Esophagus mucosa (tissue), 1 donor: ENCODE measurements at regions not wholly inside any gene's neighbourhood (a gene's known extent, or its start where the extent isn't known, plus 50 kb on each side); places are given as distances from the start of the nearest gene placed in this dataset.
"Not testable (repeated sequence)": the region's sequence is repeated elsewhere in the genome, so short reads cannot be mapped to it uniquely, and the experiment has no call there.

ENCODE experiments used
- ATAC-seq: fragments of 200-7000 bp; cut with Tn5 transposase; one replicate; pipeline ENCODE4 v1.9.1; 2020
- donor health status: DM: yes; HTN: yes; CAD: no.

DNA sequence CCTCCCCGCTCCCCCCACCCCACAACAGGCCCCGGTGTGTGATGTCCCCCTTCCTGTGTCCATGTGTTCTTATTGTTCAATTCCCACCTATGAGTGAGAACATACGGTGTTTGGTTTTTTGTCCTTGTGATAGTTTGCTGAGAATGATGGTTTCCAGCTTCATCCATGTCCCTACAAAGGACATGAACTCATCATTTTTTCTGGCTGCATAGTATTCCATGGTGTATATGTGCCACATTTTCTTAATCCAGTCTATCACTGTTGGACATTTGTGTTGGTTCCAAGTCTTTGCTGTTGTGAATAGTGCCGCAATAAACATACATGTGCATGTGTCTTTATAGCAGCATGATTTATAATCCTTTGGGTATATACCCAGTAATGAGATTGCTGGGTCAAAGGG, 104.3 kb downstream of the MTPN start:
- ATAC-seq: not testable (repeated sequence)

DNA sequence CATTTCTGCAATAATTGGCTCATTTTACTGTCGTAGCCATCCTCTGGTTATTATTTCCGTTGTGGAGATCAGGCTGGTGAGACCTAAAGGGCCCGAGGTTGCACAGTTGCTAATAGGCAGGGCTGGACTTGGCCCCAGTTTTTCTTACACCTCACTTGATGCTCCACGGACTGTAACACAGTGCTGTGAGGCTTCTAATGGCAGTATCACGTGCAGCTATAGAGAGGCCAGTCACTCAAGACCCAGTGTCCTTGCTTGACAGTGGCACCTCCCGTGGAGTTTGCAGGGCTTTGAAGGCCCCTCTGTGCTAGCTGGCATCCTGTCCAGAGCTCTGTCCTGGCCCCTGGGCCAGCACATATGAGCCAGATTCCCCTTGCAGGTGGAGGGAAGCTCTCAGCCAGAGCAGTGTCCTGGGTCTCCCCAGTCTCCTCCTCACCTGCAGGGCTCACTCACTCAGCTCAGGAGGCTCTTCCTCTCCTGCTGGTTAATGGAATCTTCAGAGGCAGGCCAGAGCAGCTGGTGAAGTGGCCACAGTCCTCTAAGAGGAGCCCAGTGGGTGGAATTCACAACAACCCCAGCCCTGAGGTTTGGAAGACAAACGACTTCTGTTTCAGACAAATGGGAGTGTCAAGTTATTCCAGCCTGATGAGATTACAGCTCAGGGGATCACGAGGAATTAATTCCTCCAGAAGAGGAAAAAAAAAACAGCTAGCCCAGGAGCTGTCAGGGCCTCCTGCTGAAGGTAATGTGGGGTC, 114.2 kb upstream of the FAM180A start:
- peak; percentile 40 for ATAC-seq

DNA sequence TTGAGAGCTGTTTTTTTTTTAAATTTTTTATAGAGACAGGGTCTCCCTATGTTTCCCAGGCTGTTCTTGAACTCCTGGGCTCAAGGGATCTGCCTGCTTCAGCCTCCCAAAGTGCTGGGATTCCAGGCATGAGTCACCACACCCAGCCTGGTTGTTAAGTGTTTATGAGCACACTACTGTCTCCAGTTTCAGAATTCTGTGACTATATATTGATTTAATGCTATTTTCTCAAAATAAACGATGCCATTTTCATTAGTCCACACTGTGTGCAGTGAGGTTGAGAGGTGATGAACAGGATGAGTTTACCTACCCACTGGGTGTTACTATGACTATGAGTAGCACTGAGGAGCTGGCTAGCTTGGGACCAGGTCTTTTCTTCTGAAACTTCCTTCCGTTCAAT, 110.9 kb upstream of the FAM180A start:
- ATAC-seq: no peak

DNA sequence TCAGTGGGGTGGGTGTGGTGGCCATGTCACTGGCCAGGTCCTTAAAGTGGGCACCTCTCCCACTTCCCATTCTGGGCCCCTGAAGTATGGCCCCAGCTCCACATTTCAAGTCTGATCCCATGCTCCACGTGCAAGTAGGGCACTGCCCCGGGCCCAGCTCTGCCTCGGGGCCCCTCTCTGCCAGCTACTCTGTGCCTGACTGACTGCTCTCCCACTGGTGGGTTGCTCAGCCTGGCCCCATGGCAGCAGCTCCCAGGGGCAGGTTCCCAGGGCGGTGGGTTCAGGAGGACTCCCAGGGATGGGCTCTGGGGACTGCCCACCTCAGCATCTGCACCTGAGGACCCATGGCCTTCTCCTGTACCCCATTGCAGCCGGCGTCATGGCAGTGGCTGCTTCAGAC, 110.2 kb upstream of the FAM180A start:
- no peak for ATAC-seq

DNA sequence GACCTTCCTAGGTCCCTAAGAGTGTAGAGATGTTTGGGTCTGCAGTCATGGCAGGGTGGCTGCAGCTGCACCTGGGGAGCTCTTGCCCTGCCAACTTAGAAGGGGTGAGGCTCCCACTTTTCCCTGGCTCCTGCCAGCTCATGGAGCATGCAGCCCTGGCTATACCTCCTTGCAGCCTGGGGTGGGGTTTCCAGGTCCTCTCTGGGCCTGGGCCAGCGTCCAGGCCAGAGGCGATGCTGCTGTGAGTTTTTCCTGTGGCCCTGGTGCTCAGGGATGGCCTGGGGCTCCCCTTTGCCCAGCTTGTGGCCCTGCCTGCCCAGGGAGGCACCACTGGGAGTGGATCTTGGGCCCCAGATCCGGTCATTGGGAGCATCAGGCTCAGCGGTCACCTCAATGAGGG, 109.8 kb upstream of the FAM180A start:
- no peak for ATAC-seq

DNA sequence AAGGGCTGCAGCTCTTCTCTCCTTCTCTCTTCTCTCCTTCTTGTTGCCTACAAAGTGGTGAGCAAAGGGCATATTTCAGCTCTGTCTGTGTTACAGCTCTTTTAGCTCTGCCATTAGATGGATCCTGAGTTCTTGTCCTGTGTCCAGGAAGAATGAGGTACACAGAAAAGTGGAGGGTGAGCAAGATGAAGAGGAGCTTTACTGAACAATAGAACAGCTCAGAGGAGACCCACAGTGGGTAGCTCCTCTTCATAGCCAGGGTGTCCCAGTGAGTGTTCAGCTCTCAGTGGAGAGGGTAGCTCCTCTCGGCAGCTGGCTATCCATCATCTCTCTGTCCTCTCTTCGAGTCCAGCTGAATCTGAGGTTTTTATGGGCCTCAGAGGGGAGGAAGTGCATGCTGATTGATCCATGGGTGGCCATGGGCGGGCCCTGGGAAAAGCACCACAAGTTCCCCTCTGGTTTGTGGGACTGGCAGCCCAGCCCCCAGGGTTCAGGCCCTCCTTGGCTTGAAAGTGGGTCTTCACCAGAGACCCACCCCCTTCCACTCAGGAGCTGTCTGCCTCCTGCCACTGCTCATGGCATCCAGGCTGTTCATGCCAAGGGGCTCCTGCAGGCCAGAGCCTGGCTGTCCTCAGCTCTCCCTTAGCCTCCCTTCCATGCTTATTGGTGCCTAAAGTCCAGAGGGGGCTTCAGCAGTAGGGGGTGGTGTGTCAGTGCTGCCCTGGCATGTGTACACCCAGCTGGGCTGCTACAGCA, 109.1 kb upstream of the FAM180A start:
- ATAC-seq: no peak

DNA sequence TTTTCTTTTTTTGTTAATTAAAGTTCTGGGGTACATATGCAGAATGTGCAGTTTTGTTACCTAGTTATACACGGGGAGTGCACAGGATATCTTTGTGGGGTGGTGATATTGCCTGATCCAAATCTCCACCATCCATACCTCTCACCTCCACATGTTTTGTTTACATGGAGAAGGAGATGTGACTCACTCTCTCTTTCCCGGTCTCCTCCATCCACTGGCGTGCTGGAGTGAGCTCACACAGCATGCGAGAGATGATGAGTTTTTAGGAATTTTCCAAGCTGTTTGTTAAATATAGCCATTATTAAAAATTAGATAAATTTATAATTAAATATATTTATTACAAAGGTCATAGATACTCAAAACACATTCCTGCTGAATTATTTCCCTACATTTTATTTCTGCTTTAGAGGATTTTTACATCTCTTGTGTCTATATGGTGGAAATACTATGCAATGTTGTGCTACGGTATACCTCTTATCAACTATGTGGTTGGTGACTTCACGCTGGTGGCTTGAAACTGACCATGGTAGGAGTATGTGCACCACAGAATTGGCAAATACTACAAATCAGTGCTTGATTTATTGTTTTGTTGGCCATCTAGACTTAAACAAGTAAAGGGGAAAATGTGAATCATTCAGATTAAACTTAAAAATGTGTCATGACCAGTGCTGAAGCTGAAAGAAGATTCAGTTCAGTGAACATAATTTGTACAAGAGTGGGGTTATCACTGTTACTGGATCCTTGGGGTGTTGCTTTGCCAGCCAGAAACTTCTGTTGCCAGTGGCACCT, 107.9 kb upstream of the FAM180A start:
- peak; percentile 71 for ATAC-seq

DNA sequence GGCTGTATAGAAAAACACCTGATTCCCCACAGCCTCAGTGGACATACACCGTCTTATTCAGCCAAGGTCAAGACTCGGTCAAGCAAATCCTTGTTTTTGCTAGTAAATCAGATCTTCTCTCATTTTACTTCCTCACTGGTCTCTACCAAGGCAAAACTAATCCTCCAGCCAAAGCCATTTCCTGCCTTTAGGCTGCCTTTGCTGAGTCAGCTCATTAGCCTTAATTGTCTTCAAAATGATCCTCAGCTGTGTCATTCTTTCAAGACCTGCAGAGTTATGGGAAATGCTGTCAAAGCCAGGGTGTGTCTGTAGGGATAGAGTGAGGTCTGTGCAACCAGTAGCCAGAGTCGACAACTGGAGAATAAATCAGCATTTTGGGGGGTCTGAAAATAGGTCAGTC, 107.2 kb upstream of the FAM180A start:
- peak; percentile 94 for ATAC-seq

DNA sequence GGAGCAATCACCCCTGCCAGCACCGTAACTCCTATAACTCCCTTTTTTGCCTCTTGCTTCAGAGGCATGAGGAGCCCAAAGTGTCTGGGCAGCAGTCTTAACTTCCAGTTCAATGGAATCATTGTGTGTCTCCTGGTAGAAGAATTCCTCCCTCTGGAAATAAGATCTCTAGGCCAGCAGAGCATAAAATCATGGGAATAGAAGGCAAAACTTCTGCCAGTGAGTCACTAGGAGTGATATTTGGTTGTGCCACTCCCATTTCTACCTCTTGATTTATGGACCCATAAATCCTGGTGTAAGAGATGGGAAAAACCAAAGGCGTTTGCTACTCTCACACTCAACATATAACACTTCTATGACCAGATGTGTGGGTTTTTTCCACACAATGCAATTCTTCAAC, 104.9 kb upstream of the FAM180A start:
- ATAC-seq: peak; percentile 53

DNA sequence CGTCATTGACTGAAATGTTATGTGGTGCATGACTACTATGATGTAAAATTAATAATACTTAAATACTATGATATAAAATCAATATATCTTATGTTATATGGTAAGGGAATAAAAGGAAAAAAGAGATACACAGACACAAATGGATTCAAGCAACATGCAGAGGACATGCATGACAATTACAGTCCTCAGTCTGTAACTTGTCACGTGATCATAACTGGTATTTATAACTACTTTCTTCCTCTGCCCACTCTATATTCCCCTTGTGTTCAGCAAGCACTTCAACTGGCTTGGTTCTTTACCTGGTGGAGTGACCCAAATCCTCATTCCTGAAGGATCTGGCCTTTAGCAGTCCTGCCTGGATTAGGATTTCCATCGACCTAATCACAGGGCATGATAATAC, 104.4 kb upstream of the FAM180A start:
- ATAC-seq: no peak

DNA sequence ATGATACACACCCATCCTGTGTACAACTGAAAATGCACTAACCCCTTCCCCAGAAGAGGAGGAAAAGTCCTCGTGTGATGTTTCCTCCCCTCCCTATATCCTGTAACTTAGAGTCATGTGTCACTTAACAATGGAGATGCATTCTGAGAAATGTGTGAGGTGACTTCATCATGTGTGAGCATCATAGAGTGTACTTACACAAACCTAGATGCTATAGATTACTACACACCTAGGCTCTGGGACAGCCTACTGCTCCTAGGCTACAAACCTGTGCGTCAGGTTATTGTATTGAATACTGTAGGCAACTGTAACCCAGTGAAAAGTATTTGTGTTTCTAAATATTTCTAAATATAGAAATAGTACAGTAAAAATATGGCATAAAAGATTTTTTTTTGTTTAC, 98.6 kb upstream of the FAM180A start:
- peak; percentile 94 for ATAC-seq

DNA sequence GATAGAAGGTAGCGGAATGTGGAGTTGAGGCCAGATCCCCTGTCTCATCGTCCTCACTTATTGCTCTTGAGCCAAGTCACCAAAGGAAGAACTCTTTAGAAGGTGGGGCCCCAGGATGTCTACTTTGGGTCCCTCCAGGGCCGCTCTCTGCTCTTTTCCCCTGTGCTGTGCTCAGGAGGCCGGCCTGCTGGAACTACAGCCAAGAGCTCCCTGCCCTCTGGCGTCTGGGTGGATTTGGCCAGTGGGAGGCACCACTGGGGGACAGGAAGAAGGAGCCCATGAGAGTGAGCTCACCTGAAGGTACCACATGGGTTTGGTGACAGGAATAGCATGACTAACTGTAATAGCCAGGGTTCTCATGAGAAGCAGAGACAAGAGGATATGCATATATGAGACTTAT, 97.7 kb upstream of the FAM180A start:
- ATAC-seq: no peak

DNA sequence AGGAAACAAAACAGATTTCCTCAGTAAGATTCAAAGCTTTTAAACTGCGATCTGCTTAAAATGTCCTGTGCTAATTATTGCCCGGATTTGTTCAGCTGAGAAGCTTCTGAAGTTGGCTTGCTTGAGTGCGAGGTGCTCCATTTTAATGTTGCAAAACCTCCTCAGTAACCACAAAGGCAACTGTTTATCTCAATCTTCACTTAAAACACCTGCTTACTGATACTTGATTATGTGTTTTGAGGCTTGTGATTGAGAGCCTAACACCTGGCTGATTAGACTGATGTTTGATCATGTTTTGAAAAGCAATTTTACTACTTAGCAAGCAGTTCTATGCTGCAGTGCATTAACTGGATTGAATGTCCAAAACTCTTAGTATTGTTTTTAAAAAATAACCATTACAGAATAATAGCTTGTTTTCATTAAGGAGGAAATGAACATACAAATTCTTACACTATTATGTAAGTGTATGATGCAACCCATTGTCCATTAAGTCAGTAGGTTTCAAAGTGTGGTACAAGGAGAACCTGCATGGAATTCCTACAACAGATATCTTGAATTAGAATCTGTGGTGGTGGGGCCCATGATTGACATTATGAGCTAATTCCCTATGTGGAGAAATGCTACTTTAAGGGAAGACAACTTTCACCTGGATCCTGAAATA, 96.9 kb upstream of the FAM180A start:
- ATAC-seq: peak; percentile 32

DNA sequence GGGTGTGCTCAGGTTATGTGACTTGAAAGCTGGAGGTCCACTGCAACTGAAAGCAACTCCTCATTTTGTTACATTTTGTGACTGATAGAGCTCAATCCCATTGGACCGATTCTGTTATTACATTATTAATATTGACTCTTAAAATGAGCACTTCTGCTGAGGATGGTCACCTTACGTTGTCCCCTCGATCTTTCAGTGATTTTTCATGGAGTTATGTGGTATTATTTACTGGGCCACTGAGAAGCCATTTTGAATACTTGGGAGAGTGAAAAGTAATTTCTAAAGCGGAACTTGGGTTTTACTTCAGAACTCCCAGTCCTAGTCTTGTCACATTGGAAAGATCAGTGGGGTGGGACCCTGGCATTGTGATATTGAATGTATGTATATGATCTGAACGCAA, 96.3 kb upstream of the FAM180A start:
- ATAC-seq: no peak

DNA sequence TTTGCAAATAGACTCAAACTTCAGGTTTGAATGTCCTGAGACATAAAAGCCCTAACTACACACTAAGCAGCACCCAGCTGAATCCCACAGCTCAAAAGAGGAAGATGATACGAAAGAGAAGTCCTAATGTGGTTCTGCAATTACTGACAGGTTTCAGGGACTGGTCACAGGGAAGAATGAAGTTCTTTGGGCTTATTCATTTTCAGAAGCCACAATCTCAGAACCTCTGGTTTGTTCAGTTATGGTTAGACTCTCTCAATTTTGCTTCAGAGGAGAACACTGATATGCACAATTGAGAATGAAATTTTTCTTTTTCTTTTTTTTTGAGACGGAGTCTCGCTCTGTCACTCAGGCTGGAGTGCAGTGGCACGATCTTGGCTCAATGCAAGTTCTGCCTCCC, 94.6 kb upstream of the FAM180A start:
- ATAC-seq: no peak

DNA sequence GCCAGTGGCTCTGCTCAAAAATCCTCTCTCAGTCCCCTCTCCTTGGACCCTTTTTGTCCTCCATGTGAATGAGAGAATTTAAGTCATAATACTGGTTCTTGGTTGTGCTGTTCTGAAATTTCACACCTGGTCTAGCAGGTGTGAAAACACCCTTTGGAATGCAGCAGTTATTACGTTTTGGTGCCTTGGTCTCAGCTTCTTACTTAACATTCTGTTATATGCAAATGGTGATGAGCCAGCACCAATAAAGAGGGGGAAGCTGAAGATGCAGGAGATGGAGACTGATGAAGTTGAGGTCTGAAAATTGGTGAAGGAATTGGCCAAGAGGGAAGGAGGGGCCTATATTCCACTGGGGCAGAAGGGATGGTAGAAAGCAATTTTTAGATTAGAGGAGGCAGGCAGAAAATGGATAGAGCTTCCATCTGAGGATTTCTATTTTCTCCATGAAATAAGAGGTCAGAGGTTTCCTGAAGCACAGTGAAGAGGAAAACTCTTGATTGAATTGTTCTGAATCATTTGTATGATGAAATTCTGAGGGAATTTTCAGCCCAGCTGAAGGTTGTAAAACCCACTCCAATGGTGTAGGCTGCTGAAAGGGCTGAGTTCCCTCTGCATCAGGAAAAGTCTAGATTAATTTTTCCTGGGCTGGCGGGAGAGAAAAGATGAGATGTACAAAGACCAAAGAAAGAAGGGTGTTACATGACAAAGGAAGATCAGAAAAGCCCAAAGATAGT, 94.0 kb upstream of the FAM180A start:
- ATAC-seq: no peak

DNA sequence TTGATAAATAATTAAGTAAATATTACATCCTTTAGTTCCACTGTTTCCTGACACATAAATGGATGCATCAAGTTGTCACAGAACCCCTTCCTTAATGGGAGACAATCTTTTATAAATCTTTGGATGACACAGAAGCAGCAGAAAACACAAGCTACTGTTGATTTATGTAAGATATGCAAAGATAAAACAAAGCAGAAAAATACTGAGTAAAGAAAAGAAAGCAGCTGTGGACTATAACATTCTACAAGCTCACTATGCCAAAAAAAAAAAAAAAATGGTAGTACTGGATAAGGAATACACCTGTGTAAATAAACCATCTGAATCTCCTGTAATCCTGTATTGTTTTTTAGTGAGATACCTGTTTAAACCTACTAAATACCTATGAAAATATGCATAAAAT, 92.0 kb upstream of the FAM180A start:
- ATAC-seq: no peak

DNA sequence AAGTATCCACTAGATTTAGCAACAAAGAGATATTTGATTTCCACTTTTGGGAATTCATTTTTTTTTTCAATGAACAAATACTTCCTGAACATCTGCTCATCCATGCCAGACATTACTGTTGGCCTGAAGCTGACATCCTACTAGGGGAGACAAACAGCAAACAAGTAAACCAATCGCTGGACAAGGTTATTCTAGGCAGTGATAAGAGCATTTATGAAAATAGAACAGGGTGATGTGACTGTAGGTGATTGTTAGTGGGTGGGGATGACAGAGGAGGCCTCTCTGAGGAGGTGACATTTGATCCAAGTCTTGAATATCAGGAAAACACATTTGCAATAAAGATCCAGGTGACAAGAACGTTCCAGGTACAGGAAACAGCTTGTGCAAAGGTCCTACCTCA, 89.1 kb upstream of the FAM180A start:
- no peak for ATAC-seq

DNA sequence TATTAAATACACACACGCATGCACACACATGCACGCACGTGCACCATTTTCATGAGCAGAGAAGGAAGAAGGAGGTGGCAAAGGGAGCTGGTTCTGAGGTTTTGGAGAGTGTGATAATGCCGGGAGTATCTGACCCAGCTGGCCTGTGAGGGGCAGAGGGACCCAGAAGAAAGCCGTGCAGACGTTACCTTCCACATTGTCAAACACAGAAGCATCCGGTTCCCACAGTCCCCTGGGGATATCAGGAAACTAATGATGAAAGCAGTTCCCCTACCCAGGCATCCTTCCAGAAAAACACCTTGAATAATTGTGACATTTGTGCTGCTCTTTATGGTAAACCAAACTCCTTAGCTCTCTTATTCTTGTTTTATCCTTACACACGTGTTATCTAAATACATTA, 85.7 kb upstream of the FAM180A start:
- ATAC-seq: no peak

DNA sequence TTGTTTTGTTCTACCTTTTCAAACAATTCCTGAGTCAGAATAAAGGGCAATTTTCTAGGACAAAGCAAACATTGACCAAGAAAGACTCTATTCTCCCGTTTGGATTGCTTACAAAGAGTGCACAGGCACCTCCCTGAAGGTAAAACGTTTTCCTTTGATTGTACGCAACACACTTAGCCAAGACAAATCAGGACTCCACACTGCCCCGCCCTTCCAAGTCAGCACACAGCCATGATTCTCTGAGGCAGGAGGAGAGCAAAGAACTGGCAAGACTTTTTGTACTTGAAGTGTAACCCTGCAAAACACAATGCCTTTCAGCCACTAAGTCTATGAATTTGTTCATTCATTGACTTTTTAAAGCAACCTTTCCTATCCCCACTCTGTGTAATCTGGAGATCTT, 85.0 kb upstream of the FAM180A start:
- ATAC-seq: no peak

DNA sequence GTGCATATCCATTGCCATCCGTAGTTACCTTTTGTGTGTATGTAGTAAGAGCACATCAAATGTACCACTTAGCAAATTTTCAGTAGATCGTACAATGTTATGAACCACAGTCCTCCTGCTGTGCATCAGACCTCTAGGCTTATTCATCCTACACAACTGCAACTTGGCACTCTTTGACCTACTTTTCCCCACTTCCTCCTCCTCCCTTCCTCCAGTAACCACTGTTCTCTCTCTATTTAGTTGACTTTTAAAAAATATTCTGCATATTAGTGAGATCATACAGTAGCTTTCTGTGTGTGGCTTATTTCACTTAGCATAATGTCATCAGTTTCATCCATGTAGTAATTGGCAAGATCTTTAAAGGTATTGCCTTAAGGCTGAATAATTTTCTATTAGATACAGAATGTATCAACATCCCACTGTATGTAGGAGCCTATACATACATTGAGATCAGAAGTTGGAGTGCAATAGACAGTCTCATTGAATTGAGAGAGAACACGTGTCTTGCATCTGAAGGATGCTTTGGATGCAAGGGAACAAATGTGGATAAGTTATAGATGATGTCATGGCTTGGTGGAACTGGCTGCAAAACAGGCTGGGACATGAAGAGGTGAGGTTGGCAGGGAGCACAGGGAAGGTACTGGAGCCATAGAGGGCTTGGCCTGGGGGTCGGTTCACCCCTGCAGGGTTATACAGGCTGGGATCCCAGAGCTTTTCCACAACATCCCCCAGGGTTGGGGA, 83.0 kb upstream of the FAM180A start:
- peak; percentile 64 for ATAC-seq

DNA sequence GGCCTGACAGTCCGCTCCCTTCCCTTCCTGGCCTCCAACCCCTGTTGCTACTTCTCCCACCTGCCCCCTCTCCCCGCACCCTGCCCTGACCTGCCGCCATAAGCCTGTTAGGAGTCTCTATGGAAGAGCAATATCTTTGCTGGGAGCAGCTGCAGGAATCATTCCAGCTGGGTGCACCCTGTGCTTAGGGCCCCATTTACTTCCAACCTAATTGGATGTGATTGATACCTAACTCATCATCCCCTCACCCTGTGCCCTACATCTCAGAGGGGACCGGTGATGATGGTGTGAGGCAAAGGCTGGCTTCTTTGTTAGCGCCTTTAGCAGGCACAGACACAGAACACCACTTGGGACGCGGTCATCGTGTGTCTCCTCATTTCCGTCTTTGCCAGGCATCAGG, 80.0 kb upstream of the FAM180A start:
- ATAC-seq: no peak
